ENCODE measurements at regions not wholly inside any gene's neighbourhood (a gene's known extent, or its start where the extent isn't known, plus 50 kb on each side); places are given as distances from the start of the nearest gene placed in this dataset.

- ATAC-seq = no peak
- no peak overlapping the region for H3K4me3 Mint-ChIP-seq
- H3K9me3 Mint-ChIP-seq (ENCODE audit: insufficient read depth) = no peaks in the 10 kb centered on the region
- ChIA-PET CTCF (interaction anchor here (0.7 to 1.2 kb wide), 2 partner anchors 10 to 48 kb away, joined by 3 read pairs; no protein-coding TSS in a partner anchor), POLR2A (no interaction called here)
- no peaks in the 10 kb centered on the region for H3K4me1 Mint-ChIP-seq (ENCODE audit: low read depth)
- H3K27ac Mint-ChIP-seq = no peak overlapping the region
- H3K27me3 Mint-ChIP-seq (ENCODE audit: low read depth) = no peaks in the 10 kb centered on the region
- H3K36me3 Mint-ChIP-seq (ENCODE audit: low read depth) = no peaks in the 10 kb centered on the region
- DNase-seq = no peak
Observed at GRCh38 chr3:18870642-18871041, 277.7 kb upstream of the KCNH8 start.

DNA sequence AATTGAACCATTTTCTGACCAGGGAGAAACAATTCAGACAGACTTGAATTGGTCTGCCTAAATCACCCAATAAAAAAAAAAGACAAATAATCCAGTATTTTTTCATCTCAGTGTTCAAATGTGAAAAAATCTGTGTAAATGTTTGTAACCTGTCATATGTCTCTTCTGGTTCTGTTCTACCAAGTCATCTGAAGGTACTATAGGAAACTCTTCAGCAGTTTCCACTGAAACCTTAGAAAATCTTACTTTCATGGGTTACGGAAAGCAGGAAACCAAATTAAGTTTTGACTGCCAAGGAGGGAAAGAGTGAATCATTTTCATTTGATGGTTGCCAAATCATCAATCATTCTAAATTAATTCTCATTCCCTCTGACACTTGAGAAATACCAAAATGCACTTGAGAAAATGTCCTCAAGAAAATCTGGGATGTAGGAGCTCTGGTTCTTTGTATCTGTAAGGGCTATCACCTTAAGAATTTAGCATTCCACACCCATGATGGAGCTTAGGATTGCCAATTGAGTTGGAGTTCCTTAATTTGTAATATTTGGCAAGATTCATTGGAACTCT, 278.2 kb upstream of the KCNH8 start:
- Mint-ChIP-seq H3K27ac (no peak overlapping the region), H3K4me3 (no peak overlapping the region), H3K4me1 (ENCODE audit: low read depth) (no peaks in the 10 kb centered on the region), H3K9me3 (ENCODE audit: insufficient read depth) (no peaks in the 10 kb centered on the region), H3K27me3 (ENCODE audit: low read depth) (no peaks in the 10 kb centered on the region), H3K36me3 (ENCODE audit: low read depth) (no peaks in the 10 kb centered on the region)
- no peak for ATAC-seq
- DNase-seq = no peak
- CTCF ChIA-PET = interaction anchor here (0.7 to 1.2 kb wide), 2 partner anchors 10 to 49 kb away, joined by 3 read pairs; no protein-coding TSS in a partner anchor
- POLR2A ChIA-PET = no interaction called here

GRCh38 chr3:18868911-18869689, 279.2 kb upstream of the KCNH8 start:
- POLR2A ChIA-PET = no interaction called here
- DNase-seq (no peak), ATAC-seq (no peak)
- Mint-ChIP-seq H3K36me3 (ENCODE audit: low read depth) (no peaks in the 10 kb centered on the region), H3K4me1 (ENCODE audit: low read depth) (no peaks in the 10 kb centered on the region), H3K27ac (no peak overlapping the region), H3K4me3 (no peak overlapping the region), H3K9me3 (ENCODE audit: insufficient read depth) (no peaks in the 10 kb centered on the region), H3K27me3 (ENCODE audit: low read depth) (no peaks in the 10 kb centered on the region)
- CTCF ChIA-PET = interaction anchor here (0.8 to 1.2 kb wide), 2 partner anchors 9 to 17 kb away, joined by 3 read pairs; no protein-coding TSS in a partner anchor

DNA sequence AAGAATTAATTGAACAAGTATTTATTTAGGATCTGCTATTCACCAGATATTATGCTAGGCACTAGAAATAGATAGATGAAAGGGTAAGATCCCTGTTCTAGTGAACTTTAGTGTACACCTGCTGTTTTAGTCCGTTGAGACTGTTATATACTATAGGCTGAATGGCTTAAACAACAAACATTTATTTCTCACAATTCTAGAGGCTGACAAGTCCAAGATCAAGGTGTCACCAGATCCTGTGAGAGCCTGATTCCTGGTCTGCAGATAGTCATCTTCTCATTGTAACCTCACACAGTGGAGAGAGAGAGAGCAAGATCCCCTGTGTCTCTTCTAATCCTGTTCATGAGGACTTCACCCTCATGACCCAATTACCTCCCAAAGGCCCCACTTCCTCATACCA, 281.4 kb upstream of the KCNH8 start:
- DNase-seq = no peak
- Mint-ChIP-seq H3K27me3 (ENCODE audit: low read depth) (no peaks in the 10 kb centered on the region), H3K9me3 (ENCODE audit: insufficient read depth) (no peaks in the 10 kb centered on the region), H3K4me3 (no peak overlapping the region), H3K4me1 (ENCODE audit: low read depth) (no peaks in the 10 kb centered on the region), H3K27ac (no peak overlapping the region), H3K36me3 (ENCODE audit: low read depth) (no peaks in the 10 kb centered on the region)
- ATAC-seq = no peak
- ChIA-PET POLR2A (no interaction called here), CTCF (no interaction called here)

GRCh38 chr3:18864933-18865731, 283.2 kb upstream of the KCNH8 start:
- ChIA-PET CTCF (no interaction called here), POLR2A (no interaction called here)
- Mint-ChIP-seq H3K27me3 (ENCODE audit: low read depth) (no peaks in the 10 kb centered on the region), H3K27ac (no peak overlapping the region), H3K36me3 (ENCODE audit: low read depth) (no peaks in the 10 kb centered on the region), H3K4me1 (ENCODE audit: low read depth) (no peaks in the 10 kb centered on the region), H3K4me3 (no peak overlapping the region), H3K9me3 (ENCODE audit: insufficient read depth) (no peaks in the 10 kb centered on the region)
- ATAC-seq (no peak), DNase-seq (no peak)

- DNase-seq = no peak
- no peaks in the 10 kb centered on the region for H3K4me1 Mint-ChIP-seq (ENCODE audit: low read depth)
- H3K4me3 Mint-ChIP-seq = no peak overlapping the region
- H3K36me3 Mint-ChIP-seq (ENCODE audit: low read depth) = no peaks in the 10 kb centered on the region
- no peaks in the 10 kb centered on the region for H3K9me3 Mint-ChIP-seq (ENCODE audit: insufficient read depth)
- ATAC-seq = no peak
- H3K27me3 Mint-ChIP-seq (ENCODE audit: low read depth) = no peaks in the 10 kb centered on the region
- ChIA-PET POLR2A (no interaction called here), CTCF (no interaction called here)
- H3K27ac Mint-ChIP-seq = no peak overlapping the region
Observed at GRCh38 chr3:18862077-18862476, 286.2 kb upstream of the KCNH8 start.

- ChIA-PET CTCF (interaction anchor here (0.9 kb wide), 1 partner anchor 9 kb away, joined by 3 read pairs; no protein-coding TSS in a partner anchor), POLR2A (no interaction called here)
- H3K9me3 Mint-ChIP-seq (ENCODE audit: insufficient read depth) = no peaks in the 10 kb centered on the region
- no peaks in the 10 kb centered on the region for H3K27me3 Mint-ChIP-seq (ENCODE audit: low read depth)
- no peak overlapping the region for H3K4me3 Mint-ChIP-seq
- H3K27ac Mint-ChIP-seq = no peak overlapping the region
- ATAC-seq = no peak
- no peak for DNase-seq
- no peaks in the 10 kb centered on the region for H3K4me1 Mint-ChIP-seq (ENCODE audit: low read depth)
- no peaks in the 10 kb centered on the region for H3K36me3 Mint-ChIP-seq (ENCODE audit: low read depth)
Observed at GRCh38 chr3:18861137-18861536, 287.2 kb upstream of the KCNH8 start.

- ChIA-PET POLR2A (no interaction called here), CTCF (interaction anchor here (1.2 kb wide), 1 partner anchor 10 kb away, joined by 3 read pairs; no protein-coding TSS in a partner anchor)
- DNase-seq (no peak), ATAC-seq (no peak)
- no peak overlapping the region for H3K27ac Mint-ChIP-seq
- no peaks in the 10 kb centered on the region for H3K4me1 Mint-ChIP-seq (ENCODE audit: low read depth)
- no peaks in the 10 kb centered on the region for H3K9me3 Mint-ChIP-seq (ENCODE audit: insufficient read depth)
- no peak overlapping the region for H3K4me3 Mint-ChIP-seq
- H3K36me3 Mint-ChIP-seq (ENCODE audit: low read depth) = no peaks in the 10 kb centered on the region
- no peaks in the 10 kb centered on the region for H3K27me3 Mint-ChIP-seq (ENCODE audit: low read depth)
Observed at GRCh38 chr3:18853269-18853668, 295.0 kb upstream of the KCNH8 start.

- Mint-ChIP-seq H3K4me3 (no peak overlapping the region), H3K9me3 (ENCODE audit: insufficient read depth) (no peaks in the 10 kb centered on the region), H3K27ac (no peak overlapping the region), H3K4me1 (ENCODE audit: low read depth) (peaks cover 9% of the 10 kb centered on the region), H3K36me3 (ENCODE audit: low read depth) (no peaks in the 10 kb centered on the region), H3K27me3 (ENCODE audit: low read depth) (no peaks in the 10 kb centered on the region)
- DNase-seq (no peak), ATAC-seq (no peak)
- ChIA-PET CTCF (interaction anchor here (0.6 to 2.5 kb wide), 10 partner anchors 8 to 144 kb away, joined by 3 to 29 read pairs (median 4); no protein-coding TSS in a partner anchor), POLR2A (no interaction called here)
Observed at GRCh38 chr3:18847583-18848197, 300.6 kb upstream of the KCNH8 start.

- DNase-seq (no peak), ATAC-seq (no peak)
- H3K4me3 Mint-ChIP-seq = no peak overlapping the region
- H3K27me3 Mint-ChIP-seq (ENCODE audit: low read depth) = no peaks in the 10 kb centered on the region
- ChIA-PET CTCF (interaction anchor here (1.0 to 1.3 kb wide), 4 partner anchors 10 to 144 kb away, joined by 3 to 4 read pairs (median 3); no protein-coding TSS in a partner anchor), POLR2A (no interaction called here)
- H3K36me3 Mint-ChIP-seq (ENCODE audit: low read depth) = no peaks in the 10 kb centered on the region
- no peaks in the 10 kb centered on the region for H3K9me3 Mint-ChIP-seq (ENCODE audit: insufficient read depth)
- H3K4me1 Mint-ChIP-seq (ENCODE audit: low read depth) = peaks cover 9% of the 10 kb centered on the region
- no peak overlapping the region for H3K27ac Mint-ChIP-seq
Observed at GRCh38 chr3:18843983-18844382, 304.3 kb upstream of the KCNH8 start.

DNA sequence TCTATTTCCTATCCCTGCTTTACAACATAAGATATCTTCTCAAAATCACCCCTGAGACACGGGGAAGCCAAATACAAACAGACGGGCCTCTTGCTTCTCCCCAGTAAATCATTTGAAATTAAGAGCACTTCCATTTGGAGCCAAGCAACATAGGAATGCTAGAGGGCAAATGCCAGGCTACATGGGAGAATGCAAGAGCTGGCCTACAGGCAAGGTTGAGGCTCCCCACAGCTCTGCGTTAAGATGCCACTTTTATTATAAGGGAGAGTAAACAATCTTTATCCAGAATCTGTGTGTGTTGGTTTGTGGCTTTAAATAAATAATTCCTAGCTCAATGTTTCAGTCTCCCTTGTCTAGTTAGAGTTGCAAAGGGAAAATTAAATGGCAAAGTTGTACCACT, 305.1 kb upstream of the KCNH8 start:
- DNase-seq (no peak), ATAC-seq (no peak)
- H3K27ac Mint-ChIP-seq = no peak overlapping the region
- no peaks in the 10 kb centered on the region for H3K36me3 Mint-ChIP-seq (ENCODE audit: low read depth)
- ChIA-PET CTCF (interaction anchor here (1.0 to 1.3 kb wide), 2 partner anchors 11 to 145 kb away, joined by 3 to 4 read pairs; no protein-coding TSS in a partner anchor), POLR2A (no interaction called here)
- no peaks in the 10 kb centered on the region for H3K9me3 Mint-ChIP-seq (ENCODE audit: insufficient read depth)
- H3K27me3 Mint-ChIP-seq (ENCODE audit: low read depth) = no peaks in the 10 kb centered on the region
- H3K4me3 Mint-ChIP-seq = no peak overlapping the region
- H3K4me1 Mint-ChIP-seq (ENCODE audit: low read depth) = peaks cover 9% of the 10 kb centered on the region

Data from activated CD8-positive, alpha-beta T cell treated with anti-CD3 and anti-CD28 coated beads, Interleukin-2, amount 10 ng/mL, durations not matched to agents 7 days and 5 days (primary cell).